Esophagus squamous epithelium (tissue), 5 donors: ENCODE measurements at regions not wholly inside any gene's neighbourhood (a gene's known extent, or its start where the extent isn't known, plus 50 kb on each side); places are given as distances from the start of the nearest gene placed in this dataset.

ENCODE experiments used
- DNase-seq: peaks from one replicate; lab custom pipeline; 2025; lab: John Stamatoyannopoulos, UW
- H3K27ac ChIP-seq, 4 donors: fragments of 200-600 bp; sonication (generic); one replicate each; pipeline ENCODE4 v1.5.1; 2016 to 2019; ENCODE audit warnings: mild to moderate bottlenecking in 1 of 4
- H3K27me3 ChIP-seq, 4 donors: fragments of 200-600 bp; sonication (generic); 1 replicate in 3 of 4; 2 replicates in 1 of 4; pipeline versions ENCODE4 v1.5.1 to v1.6.0; 2017 to 2021; ENCODE audit warnings: antibody characterized with exemption in 1 of 4
- H3K36me3 ChIP-seq, 3 donors: fragments of 200-600 bp; sonication (generic); one replicate each; pipeline ENCODE4 v1.5.1; 2016 to 2019
- H3K4me1 ChIP-seq, 3 donors: fragments of 200-600 bp; sonication (generic); one replicate each; pipeline ENCODE4 v1.5.1; 2017 to 2019
- H3K4me3 ChIP-seq, 4 donors: fragments of 200-600 bp; sonication (generic); 1 replicate in 3 of 4; 2 replicates in 1 of 4; pipeline ENCODE4 v1.5.1; 2016 to 2019; ENCODE audit warnings: mild to moderate bottlenecking in 2 of 4, moderate library complexity in 1 of 4
- H3K9me3 ChIP-seq, 3 donors: fragments of 200-600 bp; sonication (generic); one replicate each; pipeline ENCODE4 v1.5.1; 2016 to 2019
- CTCF ChIP-seq, 6 experiments: fragments of 450-650 bp in 4 of 6; fragments of 200-600 bp in 2 of 6; sonication (generic) in 2 of 6; IDR thresholded peaks; one replicate each; pipeline ENCODE4 v1.5.1; 2016 to 2019; ENCODE audit warnings: antibody characterized with exemption in 6 of 6, mild to moderate bottlenecking in 4 of 6, moderate library complexity in 4 of 6
- POLR2A ChIP-seq, 4 donors: fragments of 450-650 bp; IDR thresholded peaks; one replicate each; pipeline ENCODE4 v1.6.1; 2017; ENCODE audit warnings: antibody characterized with exemption in 4 of 4, mild to moderate bottlenecking in 4 of 4, moderate library complexity in 3 of 4
- WGBS, 2 donors: methylation state at CpG; one replicate each; pipeline ENCODE4 v1.1.5; 2018; 5-methylcytosine and 5-hydroxymethylcytosine counted together
- intact Hi-C: fragments of 100-400 bp; cut with DNase I; formaldehyde crosslinking; loops from one replicate; pipeline ENCODE4 v1.15.0; 2022
- donor health status: DM: yes; HTN: yes; CAD: no.

DNA sequence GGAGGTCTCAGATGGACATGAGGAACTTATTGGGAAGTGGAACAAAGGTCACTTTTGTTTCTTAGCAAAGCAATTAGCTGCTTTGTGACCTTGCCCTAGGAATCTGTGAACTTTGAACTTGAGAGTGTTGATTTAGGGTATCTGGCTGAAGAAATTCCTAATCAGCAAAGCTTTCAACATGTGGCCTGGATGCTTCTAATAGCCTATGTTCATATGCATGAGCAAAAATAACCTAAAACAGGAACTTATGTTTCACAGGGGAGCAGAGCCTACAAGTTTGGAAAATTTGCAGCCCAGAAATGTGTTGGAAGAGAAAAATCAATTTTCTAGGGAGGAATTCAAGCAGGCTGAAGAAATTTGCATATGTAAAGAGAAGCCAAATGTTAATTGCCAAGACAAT is 405.8 kb upstream of the SALL3 start:
- no peak for DNase-seq
- TF ChIP-seq POLR2A (IDR thresholded peaks at IDR 0.05) (no peak), CTCF (IDR thresholded peaks at IDR 0.05) (no peak)
- Histone ChIP-seq H3K27me3 (no peaks in the 10 kb centered on the region), H3K36me3 (no peaks in the 10 kb centered on the region), H3K4me1 (no peaks in the 10 kb centered on the region), H3K4me3 (no peak overlapping the region), H3K27ac (no peak overlapping the region), H3K9me3 (peaks cover 0 to 11% (median 10%) of the 10 kb centered on the region in 3 donors)
- intact Hi-C loops = no loop called here

DNA sequence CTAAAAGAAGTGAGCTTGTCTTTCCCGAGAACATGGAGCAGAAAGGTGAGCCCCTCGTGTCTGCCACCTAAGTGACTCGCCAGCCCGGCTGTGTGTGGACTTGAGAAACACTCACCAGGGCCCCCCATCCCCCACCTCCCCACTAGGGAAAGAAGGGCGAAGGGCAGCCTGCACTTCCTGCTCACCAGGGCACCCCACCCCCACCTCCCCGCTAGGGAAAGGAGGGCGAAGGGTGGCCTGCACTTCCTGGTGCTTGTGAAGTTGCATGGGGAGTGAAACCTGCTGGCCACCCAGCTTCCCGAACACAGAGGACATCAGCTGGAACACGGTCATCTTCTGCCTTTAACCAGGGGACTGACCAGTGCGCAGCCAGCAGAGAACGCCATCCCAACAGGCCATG is 402.7 kb upstream of the SALL3 start:
- intact Hi-C loops = no loop called here
- DNase-seq = no peak
- Histone ChIP-seq H3K9me3 (peaks cover 0 to 11% (median 10%) of the 10 kb centered on the region in 3 donors), H3K27me3 (no peaks in the 10 kb centered on the region), H3K4me1 (no peaks in the 10 kb centered on the region), H3K27ac (no peak overlapping the region), H3K4me3 (no peak overlapping the region), H3K36me3 (no peaks in the 10 kb centered on the region)
- TF ChIP-seq POLR2A (IDR thresholded peaks at IDR 0.05) = no peak
- TF ChIP-seq CTCF (IDR thresholded peaks at IDR 0.05) = no peak
- WGBS, 2 donors = 81 to 85% methylated on average over 5 to 10 of the region's 11 CpGs

- Histone ChIP-seq H3K4me3 (no peak overlapping the region), H3K9me3 (peaks cover 0 to 3% (median under 1%) of the 10 kb centered on the region in 3 donors), H3K27ac (no peak overlapping the region), H3K36me3 (no peaks in the 10 kb centered on the region), H3K4me1 (no peaks in the 10 kb centered on the region), H3K27me3 (no peaks in the 10 kb centered on the region)
- no peak for TF ChIP-seq CTCF (IDR thresholded peaks at IDR 0.05)
- no peak for TF ChIP-seq POLR2A (IDR thresholded peaks at IDR 0.05)
- intact Hi-C loops = no loop called here
- WGBS, 2 donors = 74 to 84% methylated on average over 4 of the region's 4 CpGs
- DNase-seq = no peak
These were observed 400.2 kb upstream of the SALL3 start for GRCh38 chr18:78579449-78579848.

GRCh38 chr18:78579854-78580577 is 399.6 kb upstream of the SALL3 start:
- Histone ChIP-seq H3K27ac (no peak overlapping the region), H3K9me3 (no peaks in the 10 kb centered on the region), H3K27me3 (no peaks in the 10 kb centered on the region), H3K4me3 (no peak overlapping the region), H3K4me1 (no peaks in the 10 kb centered on the region), H3K36me3 (no peaks in the 10 kb centered on the region)
- DNase-seq = no peak
- WGBS, 2 donors = 76 to 78% methylated on average over 11 to 14 of the region's 16 CpGs
- TF ChIP-seq CTCF (IDR thresholded peaks at IDR 0.05) (no peak), POLR2A (IDR thresholded peaks at IDR 0.05) (no peak)
- intact Hi-C loops = no loop called here

- H3K4me1 ChIP-seq = no peaks in the 10 kb centered on the region
- DNase-seq = no peak
- H3K9me3 ChIP-seq = no peaks in the 10 kb centered on the region
- H3K27me3 ChIP-seq = no peaks in the 10 kb centered on the region
- no peak overlapping the region for H3K4me3 ChIP-seq
- 37 to 90% methylated on average over 2 to 3 of the region's 7 CpGs for WGBS, 2 donors
- H3K36me3 ChIP-seq = no peaks in the 10 kb centered on the region
- intact Hi-C loops = no loop called here
- TF ChIP-seq CTCF (IDR thresholded peaks at IDR 0.05) (no peak), POLR2A (IDR thresholded peaks at IDR 0.05) (no peak)
- H3K27ac ChIP-seq = no peak overlapping the region
These were observed 398.7 kb upstream of the SALL3 start for GRCh38 chr18:78580835-78581339.
